ENCODE measurements at regions not wholly inside any gene's neighbourhood (a gene's known extent, or its start where the extent isn't known, plus 50 kb on each side); places are given as distances from the start of the nearest gene placed in this dataset.

DNA sequence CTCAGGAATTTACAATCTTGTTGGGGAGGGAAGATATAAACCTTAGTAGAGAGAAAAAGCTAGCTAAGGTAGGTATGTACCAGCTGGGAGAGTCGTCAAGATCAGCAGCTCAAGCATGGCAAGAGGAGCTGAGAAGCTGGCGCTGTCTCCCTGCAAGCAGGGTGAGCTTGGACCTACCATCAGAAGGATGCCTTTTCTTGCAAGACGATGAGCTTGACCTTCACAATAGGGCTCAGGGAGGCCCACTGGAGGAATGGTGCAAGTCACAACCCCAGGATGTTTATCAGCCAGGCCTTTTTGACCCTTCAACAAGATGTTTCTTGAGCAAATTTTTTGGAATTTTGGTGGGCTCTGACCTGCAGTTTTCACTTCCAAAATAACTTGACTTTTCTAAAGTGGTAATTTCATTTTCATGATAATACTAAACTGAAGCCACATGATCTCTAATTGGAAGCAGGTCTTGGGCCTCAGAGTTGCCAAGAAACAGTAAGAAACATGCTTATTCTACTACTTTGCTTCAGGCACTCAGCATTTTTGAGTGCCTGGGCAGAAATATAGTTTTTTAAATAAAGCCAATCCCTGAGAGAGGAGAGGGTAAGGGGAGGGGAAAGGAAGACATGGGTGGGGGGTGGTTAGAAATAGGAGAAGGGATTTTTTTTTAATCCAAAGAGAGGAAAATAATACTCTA is 258.1 kb downstream of the CLIC5 start:
- Histone ChIP-seq H3K4me3 (ENCODE audit: insufficient read length, low read depth) (no peak overlapping the region), H3K9ac (ENCODE audit: insufficient read length, low read depth) (no peak overlapping the region), H3K36me3 (ENCODE audit: insufficient read depth, insufficient read length, low read length) (no peaks in the 10 kb centered on the region), H3K27me3 (ENCODE audit: insufficient read depth, insufficient read length) (no peaks in the 10 kb centered on the region), H3K4me1 (ENCODE audit: insufficient read depth, insufficient read length) (no peaks in the 10 kb centered on the region), H3K9me3 (ENCODE audit: insufficient read depth, low read length) (no peaks in the 10 kb centered on the region)
- DNase-seq (ENCODE audit: low read depth, low spot score) = no peak
- no peak for TF ChIP-seq ZNF274 (IDR thresholded peaks at IDR 0.05; ENCODE audit: low read depth, low read length)
- no peak for TF ChIP-seq YY1 (IDR thresholded peaks at IDR 0.05; ENCODE audit: insufficient read depth, insufficient read length)
- no peak for TF ChIP-seq SUZ12 (IDR thresholded peaks at IDR 0.05; ENCODE audit: extremely low read depth, insufficient read depth, insufficient read length)

DNA sequence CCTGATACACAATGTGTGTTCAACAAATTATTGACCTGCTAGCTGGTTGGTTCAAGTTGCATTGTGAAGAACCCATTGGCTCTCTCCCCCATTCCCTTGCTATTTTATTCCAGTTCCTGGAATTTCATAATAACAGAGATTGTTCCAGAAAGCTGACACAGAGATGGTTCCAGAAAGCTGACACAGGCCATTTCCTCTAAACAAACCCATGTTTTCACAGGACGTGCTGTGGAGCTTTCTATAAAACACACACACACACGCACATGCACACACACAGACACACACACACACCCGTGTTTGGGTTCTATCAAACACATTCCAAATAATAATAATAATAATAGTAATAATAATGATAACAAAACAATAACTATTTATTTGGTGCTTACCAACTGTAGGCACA is 259.1 kb downstream of the CLIC5 start:
- no peaks in the 10 kb centered on the region for H3K4me1 ChIP-seq (ENCODE audit: insufficient read depth, insufficient read length)
- TF ChIP-seq SUZ12 (IDR thresholded peaks at IDR 0.05; ENCODE audit: extremely low read depth, insufficient read depth, insufficient read length) (no peak), ZNF274 (IDR thresholded peaks at IDR 0.05; ENCODE audit: low read depth, low read length) (no peak), YY1 (IDR thresholded peaks at IDR 0.05; ENCODE audit: insufficient read depth, insufficient read length) (no peak)
- no peak for DNase-seq (ENCODE audit: low read depth, low spot score)
- H3K4me3 ChIP-seq (ENCODE audit: insufficient read length, low read depth) = no peak overlapping the region
- H3K27me3 ChIP-seq (ENCODE audit: insufficient read depth, insufficient read length) = no peaks in the 10 kb centered on the region
- no peaks in the 10 kb centered on the region for H3K9me3 ChIP-seq (ENCODE audit: insufficient read depth, low read length)
- no peak overlapping the region for H3K9ac ChIP-seq (ENCODE audit: insufficient read length, low read depth)
- no peaks in the 10 kb centered on the region for H3K36me3 ChIP-seq (ENCODE audit: insufficient read depth, insufficient read length, low read length)

GRCh38 chr6:45754432-45754831 is 261.2 kb downstream of the CLIC5 start:
- no peak overlapping the region for H3K4me3 ChIP-seq (ENCODE audit: insufficient read length, low read depth)
- DNase-seq (ENCODE audit: low read depth, low spot score) = no peak

GRCh38 chr6:45746046-45746445 is 269.6 kb downstream of the CLIC5 start:
- no peaks in the 10 kb centered on the region for H3K4me1 ChIP-seq (ENCODE audit: insufficient read depth, insufficient read length)
- H3K36me3 ChIP-seq (ENCODE audit: insufficient read depth, insufficient read length, low read length) = no peaks in the 10 kb centered on the region
- no peak for DNase-seq (ENCODE audit: low read depth, low spot score)
- H3K27me3 ChIP-seq (ENCODE audit: insufficient read depth, insufficient read length) = no peaks in the 10 kb centered on the region
- H3K9me3 ChIP-seq (ENCODE audit: insufficient read depth, low read length) = peaks cover 8% of the 10 kb centered on the region; the same call in 1 of the 2 replicates
- TF ChIP-seq YY1 (IDR thresholded peaks at IDR 0.05; ENCODE audit: insufficient read depth, insufficient read length) = no peak
- TF ChIP-seq ZNF274 (IDR thresholded peaks at IDR 0.05; ENCODE audit: low read depth, low read length) = no peak
- no peak for TF ChIP-seq SUZ12 (IDR thresholded peaks at IDR 0.05; ENCODE audit: extremely low read depth, insufficient read depth, insufficient read length)
- no peak overlapping the region for H3K9ac ChIP-seq (ENCODE audit: insufficient read length, low read depth)
- no peak overlapping the region for H3K4me3 ChIP-seq (ENCODE audit: insufficient read length, low read depth)

More at GRCh38 chr6:45754432-45754831, 261.2 kb downstream of the CLIC5 start:
- no peak for TF ChIP-seq SUZ12 (IDR thresholded peaks at IDR 0.05; ENCODE audit: extremely low read depth, insufficient read depth, insufficient read length)
- no peak for TF ChIP-seq YY1 (IDR thresholded peaks at IDR 0.05; ENCODE audit: insufficient read depth, insufficient read length)
- no peak for TF ChIP-seq ZNF274 (IDR thresholded peaks at IDR 0.05; ENCODE audit: low read depth, low read length)
- Histone ChIP-seq H3K9ac (ENCODE audit: insufficient read length, low read depth) (no peak overlapping the region), H3K36me3 (ENCODE audit: insufficient read depth, insufficient read length, low read length) (no peaks in the 10 kb centered on the region), H3K9me3 (ENCODE audit: insufficient read depth, low read length) (no peaks in the 10 kb centered on the region), H3K27me3 (ENCODE audit: insufficient read depth, insufficient read length) (no peaks in the 10 kb centered on the region), H3K4me1 (ENCODE audit: insufficient read depth, insufficient read length) (no peaks in the 10 kb centered on the region)

DNA sequence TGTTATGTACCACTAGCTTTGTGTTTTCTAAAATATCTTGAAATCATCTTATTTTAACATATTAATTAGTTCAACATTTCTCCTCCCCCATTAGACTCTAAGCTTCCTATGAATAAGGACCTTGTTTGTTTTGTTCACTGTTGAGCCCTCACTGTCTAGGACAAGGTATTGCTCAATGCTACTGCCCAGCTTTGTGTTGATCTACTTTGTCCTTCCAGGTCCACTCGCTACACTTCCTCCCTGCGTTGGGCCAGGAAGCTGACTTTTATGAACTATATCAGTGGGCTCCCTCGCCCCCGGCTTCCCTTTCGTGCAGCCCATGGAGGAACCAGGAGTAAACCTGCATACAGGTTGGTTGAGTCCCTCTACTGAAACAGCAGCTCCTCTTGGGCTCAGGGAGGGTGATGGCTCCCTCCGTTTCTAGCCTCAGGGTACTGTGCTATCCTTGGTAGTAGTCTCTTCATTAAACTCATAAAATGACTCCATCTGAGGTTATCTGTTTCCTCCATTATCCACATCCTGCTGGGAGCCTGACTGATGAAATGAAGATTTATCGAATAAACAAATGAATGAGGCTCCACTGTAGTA is 272.5 kb downstream of the CLIC5 start:
- Histone ChIP-seq H3K9me3 (ENCODE audit: insufficient read depth, low read length) (peaks cover 5% of the 10 kb centered on the region; the same call in 1 of the 2 replicates), H3K4me1 (ENCODE audit: insufficient read depth, insufficient read length) (no peaks in the 10 kb centered on the region), H3K9ac (ENCODE audit: insufficient read length, low read depth) (no peak overlapping the region), H3K27me3 (ENCODE audit: insufficient read depth, insufficient read length) (no peaks in the 10 kb centered on the region), H3K36me3 (ENCODE audit: insufficient read depth, insufficient read length, low read length) (no peaks in the 10 kb centered on the region), H3K4me3 (ENCODE audit: insufficient read length, low read depth) (no peak overlapping the region)
- no peak for DNase-seq (ENCODE audit: low read depth, low spot score)
- TF ChIP-seq SUZ12 (IDR thresholded peaks at IDR 0.05; ENCODE audit: extremely low read depth, insufficient read depth, insufficient read length) (no peak), YY1 (IDR thresholded peaks at IDR 0.05; ENCODE audit: insufficient read depth, insufficient read length) (no peak), ZNF274 (IDR thresholded peaks at IDR 0.05; ENCODE audit: low read depth, low read length) (no peak)

DNA sequence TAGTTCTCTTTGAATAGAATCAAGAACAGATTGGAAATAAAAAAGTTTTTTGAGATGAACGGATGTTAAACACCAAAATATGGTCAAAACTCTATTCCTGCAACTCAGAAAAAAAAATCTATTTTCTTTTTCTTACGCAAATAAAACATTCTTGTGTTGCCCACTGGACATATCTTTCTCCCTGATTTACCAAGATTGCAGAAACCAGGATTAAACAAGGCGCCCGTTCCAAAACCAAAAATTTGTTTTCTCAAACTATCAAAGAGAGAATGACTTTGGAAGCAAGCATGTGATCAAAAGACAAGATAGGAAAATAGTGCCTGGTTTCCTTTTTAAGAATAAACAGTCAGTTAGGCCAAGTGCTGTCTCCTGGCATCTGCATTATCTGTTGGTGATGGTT is 273.1 kb downstream of the CLIC5 start:
- H3K27me3 ChIP-seq (ENCODE audit: insufficient read depth, insufficient read length) = no peaks in the 10 kb centered on the region
- H3K4me1 ChIP-seq (ENCODE audit: insufficient read depth, insufficient read length) = no peaks in the 10 kb centered on the region
- no peak overlapping the region for H3K9ac ChIP-seq (ENCODE audit: insufficient read length, low read depth)
- DNase-seq (ENCODE audit: low read depth, low spot score) = no peak
- no peak overlapping the region for H3K4me3 ChIP-seq (ENCODE audit: insufficient read length, low read depth)
- no peaks in the 10 kb centered on the region for H3K9me3 ChIP-seq (ENCODE audit: insufficient read depth, low read length)
- no peaks in the 10 kb centered on the region for H3K36me3 ChIP-seq (ENCODE audit: insufficient read depth, insufficient read length, low read length)
- no peak for TF ChIP-seq YY1 (IDR thresholded peaks at IDR 0.05; ENCODE audit: insufficient read depth, insufficient read length)
- TF ChIP-seq SUZ12 (IDR thresholded peaks at IDR 0.05; ENCODE audit: extremely low read depth, insufficient read depth, insufficient read length) = no peak
- no peak for TF ChIP-seq ZNF274 (IDR thresholded peaks at IDR 0.05; ENCODE audit: low read depth, low read length)

DNA sequence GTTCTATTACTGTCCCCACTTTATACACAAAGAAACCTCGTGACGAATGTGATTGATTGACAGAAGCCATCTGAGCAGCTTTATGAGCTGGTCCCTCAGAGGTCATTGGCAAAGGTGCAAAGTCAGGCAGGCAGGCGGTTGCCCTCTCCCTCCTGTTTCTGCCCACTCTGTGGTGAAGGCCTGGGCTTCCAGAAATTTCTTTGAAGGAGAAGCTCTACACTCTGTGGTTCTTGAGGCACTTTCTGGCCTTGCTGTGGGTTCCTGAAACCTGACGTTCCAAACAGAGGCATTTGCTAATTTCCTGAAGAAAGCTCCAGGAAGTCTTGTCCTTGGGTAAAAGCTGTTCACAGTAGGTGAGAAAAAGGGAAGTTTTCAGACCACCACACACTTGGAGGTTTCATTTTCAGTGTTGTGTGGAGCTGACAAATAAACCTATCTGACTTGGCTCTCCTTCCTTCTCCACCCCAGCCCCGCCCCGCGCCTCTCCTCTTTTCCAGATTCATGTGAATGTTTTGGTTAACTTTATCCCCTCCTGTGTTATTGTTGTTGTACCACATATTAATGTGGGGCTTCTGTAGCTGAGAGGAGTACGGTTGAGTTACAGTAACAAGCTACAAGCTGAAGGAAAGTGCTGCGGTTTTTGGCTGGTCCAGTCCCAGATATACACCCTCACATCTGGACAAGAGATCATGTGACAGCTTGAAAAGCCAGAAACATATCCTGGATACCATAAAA is 274.1 kb downstream of the CLIC5 start:
- no peak for TF ChIP-seq ZNF274 (IDR thresholded peaks at IDR 0.05; ENCODE audit: low read depth, low read length)
- no peak for TF ChIP-seq SUZ12 (IDR thresholded peaks at IDR 0.05; ENCODE audit: extremely low read depth, insufficient read depth, insufficient read length)
- TF ChIP-seq YY1 (IDR thresholded peaks at IDR 0.05; ENCODE audit: insufficient read depth, insufficient read length) = no peak
- DNase-seq (ENCODE audit: low read depth, low spot score) = no peak
- H3K9me3 ChIP-seq (ENCODE audit: insufficient read depth, low read length) = no peaks in the 10 kb centered on the region
- H3K27me3 ChIP-seq (ENCODE audit: insufficient read depth, insufficient read length) = no peaks in the 10 kb centered on the region
- H3K4me3 ChIP-seq (ENCODE audit: insufficient read length, low read depth) = no peak overlapping the region
- H3K9ac ChIP-seq (ENCODE audit: insufficient read length, low read depth) = no peak overlapping the region
- no peaks in the 10 kb centered on the region for H3K36me3 ChIP-seq (ENCODE audit: insufficient read depth, insufficient read length, low read length)
- H3K4me1 ChIP-seq (ENCODE audit: insufficient read depth, insufficient read length) = no peaks in the 10 kb centered on the region

All from NT2/D1 (cell line).